HEK293 (cell line): ENCODE measurements at regions not wholly inside any gene's neighbourhood (a gene's known extent, or its start where the extent isn't known, plus 50 kb on each side); places are given as distances from the start of the nearest gene placed in this dataset.

Experiments
- CTCF ChIA-PET: fragments of 350-600 bp; formaldehyde crosslinking; extraction: SDS; loops from one replicate; lab custom pipeline; 2021; ENCODE audit warnings: antibody characterized with exemption; lab: Yijun Ruan, JAX
- POLR2A ChIA-PET: fragments of 300-600 bp; formaldehyde crosslinking; extraction: SDS; loops from one replicate; lab custom pipeline; 2020; ENCODE audit warnings: antibody characterized with exemption, inconsistent platforms; lab: Yijun Ruan, JAX
- H3K27ac ChIP-seq: fragments of 200-500 bp; sonication (Bioruptor generic); 2 replicates; pipeline ENCODE4 v1.5.1; 2014; ENCODE audit warnings: low read depth, low read length, control low read depth, inconsistent platforms; ENCODE audit errors: extremely low read depth
- H3K36me3 ChIP-seq, 2 experiments: fragments of 200-500 bp in 1 of 2; sonication (Bioruptor generic) in 1 of 2; 1 replicate in 1 of 2; 2 replicates in 1 of 2; pipeline ENCODE4 v1.5.1; 2014 to 2017; ENCODE audit warnings: inconsistent platforms in 2 of 2, low read length in 2 of 2; ENCODE audit not compliant: control insufficient read depth in 2 of 2, insufficient read depth in 1 of 2
- H3K4me1 ChIP-seq: fragments of 200-500 bp; sonication (Bioruptor generic); 2 replicates; pipeline ENCODE4 v1.5.1; 2014; ENCODE audit warnings: mild to moderate bottlenecking, low read length, inconsistent platforms; ENCODE audit not compliant: control insufficient read depth, insufficient read depth
- H3K4me3 ChIP-seq: 2 replicates; pipeline ENCODE4 v1.5.1; 2011; ENCODE audit warnings: low read depth, mild to moderate bottlenecking, control low read depth, low read length, moderate library complexity
- H3K9me3 ChIP-seq: fragments of 200-500 bp; sonication (Bioruptor generic); 2 replicates; pipeline ENCODE4 v1.5.1; 2014; ENCODE audit warnings: low read depth, low read length, inconsistent platforms; ENCODE audit not compliant: control insufficient read depth, insufficient read depth
- EGR2 ChIP-seq: fragments of 450-650 bp; formaldehyde crosslinking; IDR thresholded peaks from 2 replicates; pipeline ENCODE4 v1.5.1; 2016; ENCODE audit warnings: low read depth, missing biosample characterization, missing genetic modification characterization
- GLIS1 ChIP-seq: fragments of 450-650 bp; formaldehyde crosslinking; IDR thresholded peaks from 2 replicates; pipeline ENCODE4 v1.5.1; 2016; ENCODE audit warnings: missing biosample characterization, missing genetic modification characterization
- GLIS2 ChIP-seq: fragments of 450-650 bp; formaldehyde crosslinking; IDR thresholded peaks from 2 replicates; pipeline ENCODE4 v1.5.1; 2016; ENCODE audit warnings: missing biosample characterization, missing genetic modification characterization
- HOXA7 ChIP-seq: sonication (generic); formaldehyde crosslinking; IDR thresholded peaks from 2 replicates; pipeline ENCODE4 v1.8.1; 2022; ENCODE audit warnings: missing genetic modification reagents, borderline replicate concordance
- HOXC10 ChIP-seq: sonication (generic); formaldehyde crosslinking; IDR thresholded peaks from 2 replicates; pipeline ENCODE4 v1.8.1; 2023; ENCODE audit warnings: mild to moderate bottlenecking, missing genetic modification reagents
- HOXD13 ChIP-seq: sonication (generic); formaldehyde crosslinking; IDR thresholded peaks from 2 replicates; pipeline ENCODE4 v1.8.0; 2022; ENCODE audit warnings: missing genetic modification reagents, borderline replicate concordance
- KLF17 ChIP-seq: fragments of 450-650 bp; formaldehyde crosslinking; IDR thresholded peaks from 2 replicates; pipeline ENCODE4 v1.5.1; 2016; ENCODE audit warnings: missing biosample characterization, missing genetic modification characterization
- OSR2 ChIP-seq: fragments of 450-650 bp; formaldehyde crosslinking; IDR thresholded peaks from 2 replicates; pipeline ENCODE4 v1.5.1; 2016; ENCODE audit warnings: missing biosample characterization, missing genetic modification characterization
- SCRT2 ChIP-seq: fragments of 450-650 bp; formaldehyde crosslinking; IDR thresholded peaks from 2 replicates; pipeline ENCODE4 v1.5.1; 2016; ENCODE audit warnings: missing biosample characterization, missing genetic modification characterization
- TRIM28 ChIP-seq: IDR thresholded peaks from 2 replicates; pipeline ENCODE4 v1.6.1; 2011; ENCODE audit warnings: low read length, control low read depth, borderline replicate concordance
- ZBTB10 ChIP-seq: fragments of 450-650 bp; formaldehyde crosslinking; IDR thresholded peaks from 2 replicates; pipeline ENCODE4 v1.5.1; 2016; ENCODE audit warnings: missing biosample characterization, missing genetic modification characterization
- ZBTB8A ChIP-seq: fragments of 450-650 bp; formaldehyde crosslinking; IDR thresholded peaks from 2 replicates; pipeline ENCODE4 v1.5.1; 2016; ENCODE audit warnings: missing biosample characterization, missing genetic modification characterization
- ZFP69B ChIP-seq: fragments of 450-650 bp; formaldehyde crosslinking; IDR thresholded peaks from 2 replicates; pipeline ENCODE4 v1.5.1; 2016; ENCODE audit warnings: missing biosample characterization, missing genetic modification characterization
- ZNF37A ChIP-seq: fragments of 450-650 bp; IDR thresholded peaks from 2 replicates; pipeline ENCODE4 v1.5.1; 2018; ENCODE audit warnings: missing biosample characterization, missing genetic modification characterization
- ZNF426 ChIP-seq: fragments of 450-650 bp; formaldehyde crosslinking; IDR thresholded peaks from 2 replicates; pipeline ENCODE4 v1.5.1; 2017; ENCODE audit warnings: missing biosample characterization, missing genetic modification characterization, mild to moderate bottlenecking, inconsistent platforms, moderate library complexity
- ZNF629 ChIP-seq: fragments of 450-650 bp; formaldehyde crosslinking; IDR thresholded peaks from 2 replicates; pipeline ENCODE4 v1.5.1; 2017; ENCODE audit warnings: missing biosample characterization, missing genetic modification characterization
- ZNF639 ChIP-seq: fragments of 450-650 bp; formaldehyde crosslinking; IDR thresholded peaks from 2 replicates; pipeline ENCODE4 v1.5.1; 2016; ENCODE audit warnings: missing biosample characterization, missing genetic modification characterization
- ZNF645 ChIP-seq: fragments of 450-650 bp; formaldehyde crosslinking; IDR thresholded peaks from 2 replicates; pipeline ENCODE4; 2016; ENCODE audit warnings: missing biosample characterization, missing genetic modification characterization
- ZNF670 ChIP-seq: fragments of 450-650 bp; formaldehyde crosslinking; IDR thresholded peaks from 2 replicates; pipeline ENCODE4 v1.5.1; 2016; ENCODE audit warnings: missing biosample characterization, missing genetic modification characterization, low read depth
- ZNF843 ChIP-seq: fragments of 450-650 bp; formaldehyde crosslinking; IDR thresholded peaks from 2 replicates; pipeline ENCODE4 v1.5.1; 2016; ENCODE audit warnings: missing biosample characterization, missing genetic modification characterization

GRCh38 chr1:229093609-229094336 lies 177.1 kb upstream of the RAB4A start:
- CTCF ChIA-PET: interaction anchor here (0.5 to 3.1 kb wide), 7 partner anchors 12 to 668 kb away, joined by 3 to 9 read pairs (median 3); no protein-coding TSS in a partner anchor
- no peak for TF ChIP-seq HOXC10 (CRISPR knock-in tag)
- TF ChIP-seq ZFP69B (tag by site-specific recombination): no peak
- Histone ChIP-seq H3K4me1 (peaks cover 10% of the 10 kb centered on the region), H3K27ac (no peak overlapping the region), H3K9me3 (peaks cover 3% of the 10 kb centered on the region; the same call in 1 of the 2 replicates), H3K36me3 (no peaks in the 10 kb centered on the region), H3K4me3 (no peak overlapping the region)
- POLR2A ChIA-PET: interaction anchor here (1.0 to 1.2 kb wide), 3 partner anchors 18 to 54 kb away, joined by 3 to 5 read pairs (median 4); no protein-coding TSS in a partner anchor

GRCh38 chr1:229094476-229095311 lies 176.2 kb upstream of the RAB4A start:
- H3K4me1 ChIP-seq: peaks cover 10% of the 10 kb centered on the region
- ChIA-PET POLR2A (interaction anchor here (0.6 to 1.2 kb wide), 5 partner anchors 19 to 234 kb away, joined by 3 to 5 read pairs (median 3); no protein-coding TSS in a partner anchor), CTCF (interaction anchor here (0.5 to 3.1 kb wide), 9 partner anchors 60 to 668 kb away, joined by 3 to 9 read pairs (median 3); no protein-coding TSS in a partner anchor)
- H3K36me3 ChIP-seq: no peaks in the 10 kb centered on the region
- H3K4me3 ChIP-seq: no peak overlapping the region
- peaks cover 3% of the 10 kb centered on the region; the same call in 1 of the 2 replicates for H3K9me3 ChIP-seq
- H3K27ac ChIP-seq: peak overlapping the region; percentile 48
- TF ChIP-seq ZNF639 (tag by site-specific recombination) (no peak; the same call in 1 of the 2 replicates), ZNF670 (no peak), EGR2 (peak; percentile 91), ZNF37A (tag by site-specific recombination) (no peak), KLF17 (peak; percentile 65; the same call in 1 of the 2 replicates), ZNF629 (tag by site-specific recombination) (peak; percentile 72), ZBTB10 (tag by site-specific recombination) (no peak), ZNF843 (tag by site-specific recombination) (peak; percentile 66; the same call in 1 of the 2 replicates), OSR2 (tag by site-specific recombination) (peak; percentile 30; the same call in 1 of the 2 replicates), HOXD13 (CRISPR knock-in tag) (0 out of 2 replicates have a peak, but pooled peaks have one; percentile 34), ZNF426 (tag by site-specific recombination) (no peak), SCRT2 (peak; percentile 48; the same call in 1 of the 2 replicates), HOXA7 (CRISPR knock-in tag) (no peak), GLIS1 (peak; percentile 86), GLIS2 (tag by site-specific recombination) (peak; percentile 32), TRIM28 (no peak), ZBTB8A (0 out of 2 replicates have a peak, but pooled peaks have one; percentile 27), ZNF645 (tag by site-specific recombination) (no peak)
